ENCODE measurements at regions not wholly inside any gene's neighbourhood (a gene's known extent, or its start where the extent isn't known, plus 50 kb on each side); places are given as distances from the start of the nearest gene placed in this dataset.
A peak's percentile ranks its signal among the peaks of the same experiment; 100 is the strongest.
"Not testable (repeated sequence)": the region's sequence is repeated elsewhere in the genome, so short reads cannot be mapped to it uniquely, and the experiment has no call there.

GRCh38 chrX:39692796-39693195 is 405.0 kb downstream of the BCOR start:
- ATAC-seq (ENCODE audit: low FRiP score) (no peak), DNase-seq (ENCODE audit: low spot score) (no peak)
- TF ChIP-seq CTCF (IDR thresholded peaks at IDR 0.05): no peak

GRCh38 chrX:39693298-39693697 is 404.5 kb downstream of the BCOR start:
- TF ChIP-seq CTCF (IDR thresholded peaks at IDR 0.05): no peak
- no peak for DNase-seq (ENCODE audit: low spot score)
- no peak for ATAC-seq (ENCODE audit: low FRiP score)

GRCh38 chrX:39702636-39703035 is 395.1 kb downstream of the BCOR start:
- not testable (repeated sequence) for DNase-seq (ENCODE audit: low spot score); ATAC-seq (ENCODE audit: low FRiP score)

DNA sequence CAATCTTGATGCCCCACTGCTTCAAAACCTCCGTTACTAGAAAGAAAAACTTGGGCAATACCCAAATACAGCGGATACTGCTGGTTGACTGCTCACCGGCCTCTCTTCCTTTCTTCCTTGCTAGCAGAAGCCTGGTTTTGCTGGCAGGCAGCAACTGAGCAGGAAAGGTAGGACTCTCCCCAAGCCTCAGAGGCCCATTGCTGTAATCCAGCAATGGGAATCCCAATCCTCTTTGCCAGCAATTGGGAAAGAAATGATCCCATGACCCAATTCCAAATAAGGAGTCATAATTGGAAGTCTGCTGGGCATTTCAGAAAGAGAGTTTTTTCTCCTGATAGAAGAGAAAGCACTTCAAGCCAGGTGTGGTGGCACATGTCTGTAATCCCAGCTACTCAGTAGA is 394.5 kb downstream of the BCOR start:
- no peak for TF ChIP-seq CTCF (IDR thresholded peaks at IDR 0.05)
- ATAC-seq (ENCODE audit: low FRiP score): no peak
- DNase-seq (ENCODE audit: low spot score): no peak

DNA sequence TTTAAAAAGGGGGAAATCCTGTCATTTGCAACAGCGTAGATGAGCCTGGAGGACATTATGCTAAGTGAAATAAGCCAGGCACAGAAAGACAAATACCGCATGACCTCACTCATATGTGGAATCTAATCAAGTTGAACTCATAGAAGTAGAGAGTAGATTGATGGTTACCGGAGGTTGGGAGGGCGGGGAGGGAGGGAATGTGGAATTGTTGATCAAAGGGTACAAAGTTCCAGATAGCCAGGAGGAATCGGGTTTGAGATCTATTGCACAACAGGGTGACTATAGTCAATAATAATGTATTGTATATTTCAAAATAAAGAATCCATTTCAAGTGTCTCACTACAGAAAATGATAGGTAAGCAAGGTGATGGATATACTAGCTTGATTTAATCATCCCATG is 393.2 kb downstream of the BCOR start:
- DNase-seq (ENCODE audit: low spot score): no peak
- no peak for TF ChIP-seq CTCF (IDR thresholded peaks at IDR 0.05)
- ATAC-seq (ENCODE audit: low FRiP score): no peak

GRCh38 chrX:39705290-39705689 is 392.5 kb downstream of the BCOR start:
- ATAC-seq (ENCODE audit: low FRiP score) (peak; percentile 86), DNase-seq (ENCODE audit: low spot score) (no peak)
- no peak for TF ChIP-seq CTCF (IDR thresholded peaks at IDR 0.05)

DNA sequence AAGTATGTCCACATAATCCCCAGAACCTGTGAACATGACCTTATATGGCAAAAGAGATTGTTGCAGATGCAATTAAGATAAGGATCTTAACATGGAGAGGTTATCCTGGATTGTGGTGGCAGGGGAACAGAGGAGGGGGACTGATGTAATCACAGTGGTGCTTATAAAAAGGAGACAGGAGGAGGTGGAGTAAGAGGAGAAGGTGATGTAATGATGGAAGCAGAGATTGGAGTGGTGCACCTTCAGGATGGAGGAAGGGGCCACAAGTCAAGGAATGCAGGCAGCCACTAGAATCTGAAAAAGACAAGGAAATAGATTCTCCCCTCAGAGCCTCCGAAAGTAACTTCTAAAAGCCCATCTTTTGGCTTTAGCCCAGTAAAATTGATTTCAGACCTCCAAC is 388.4 kb downstream of the BCOR start:
- ATAC-seq (ENCODE audit: low FRiP score) (no peak), DNase-seq (ENCODE audit: low spot score) (no peak)
- no peak for TF ChIP-seq CTCF (IDR thresholded peaks at IDR 0.05)

GRCh38 chrX:39709812-39710211 is 387.9 kb downstream of the BCOR start:
- no peak for ATAC-seq (ENCODE audit: low FRiP score)
- DNase-seq (ENCODE audit: low spot score): no peak
- no peak for TF ChIP-seq CTCF (IDR thresholded peaks at IDR 0.05)
